SK-N-SH (cell line): ENCODE measurements at regions not wholly inside any gene's neighbourhood (a gene's known extent, or its start where the extent isn't known, plus 50 kb on each side); places are given as distances from the start of the nearest gene placed in this dataset.

ENCODE experiments used
- CTCF ChIA-PET: fragments of 300-600, 350-600 bp; formaldehyde crosslinking; extraction: SDS; loops from one replicate; lab custom pipeline; 2021; lab: Yijun Ruan, JAX
- POLR2A ChIA-PET: fragments of 350-600 bp; sonication (Branson Sonifier 250); formaldehyde crosslinking; extraction: SDS; loops from one replicate; lab custom pipeline; 2020; ENCODE audit warnings: antibody characterized with exemption, inconsistent platforms; lab: Yijun Ruan, JAX
- DNase-seq: peaks from one replicate; pipeline ENCODE4 v3.0.0; 2012
- H2AFZ ChIP-seq: fragments of 200-600 bp; sonication (generic); 2 replicates; pipeline ENCODE4 v1.8.1; 2016; ENCODE audit warnings: antibody characterized with exemption, mild to moderate bottlenecking, low read depth
- H3F3A ChIP-seq: fragments of 200-600 bp; sonication (generic); replicated peaks from 2 replicates; pipeline ENCODE3; 2016; ENCODE audit warnings: antibody characterized with exemption, mild to moderate bottlenecking; ENCODE audit not compliant: insufficient read depth
- H3K27ac ChIP-seq, 2 experiments: fragments of 200-500 bp in 1 of 2; fragments of 200-600 bp in 1 of 2; sonication (Bioruptor generic) in 1 of 2; sonication (generic), shearing (Covaris generic) in 1 of 2; 2 replicates each; pipeline versions ENCODE4 v1.5.1 to v1.6.1; 2014 to 2016; ENCODE audit warnings: low read depth in 2 of 2, inconsistent platforms in 1 of 2, low read length in 1 of 2, mild to moderate bottlenecking in 1 of 2, mixed read lengths in 1 of 2
- H3K27me3 ChIP-seq: fragments of 200-600 bp; sonication (generic), shearing (Covaris generic); 2 replicates; pipeline ENCODE4 v1.6.1; 2016; ENCODE audit warnings: mixed run types; ENCODE audit not compliant: insufficient read depth
- H3K36me3 ChIP-seq, 2 experiments: fragments of 200-500 bp in 1 of 2; fragments of 200-600 bp in 1 of 2; sonication (Bioruptor generic) in 1 of 2; sonication (generic) in 1 of 2; replicated peaks in 1 of 2; 2 replicates each; pipeline versions ENCODE3 to v1.5.1; 2014 to 2016; ENCODE audit warnings: low read length in 1 of 2, mild to moderate bottlenecking in 1 of 2; ENCODE audit not compliant: insufficient read depth in 2 of 2, control insufficient read depth in 1 of 2
- H3K4me1 ChIP-seq, 2 experiments: fragments of 200-500 bp in 1 of 2; fragments of 200-600 bp in 1 of 2; sonication (Bioruptor generic) in 1 of 2; sonication (generic), shearing (Covaris generic) in 1 of 2; 2 replicates each; pipeline versions ENCODE4 v1.5.1 to v1.6.1; 2014 to 2016; ENCODE audit warnings: low read depth in 1 of 2, low read length in 1 of 2, mixed run types in 1 of 2; ENCODE audit not compliant: insufficient read depth in 2 of 2, control insufficient read depth in 1 of 2
- H3K4me2 ChIP-seq: fragments of 200-600 bp; sonication (generic), shearing (Covaris generic); 2 replicates; pipeline ENCODE4 v1.6.1; 2017; ENCODE audit warnings: mixed run types
- H3K4me3 ChIP-seq, 2 experiments: fragments of 200-500 bp in 1 of 2; fragments of 200-600 bp in 1 of 2; sonication (Bioruptor generic) in 1 of 2; sonication (generic), shearing (Covaris generic) in 1 of 2; 2 replicates each; pipeline versions ENCODE4 v1.5.1 to v1.8.1; 2014 to 2016; ENCODE audit warnings: low read depth in 2 of 2, inconsistent platforms in 1 of 2, low read length in 1 of 2, mild to moderate bottlenecking in 1 of 2, mixed read lengths in 1 of 2, moderate library complexity in 1 of 2
- H3K79me2 ChIP-seq: fragments of 200-600 bp; sonication (generic); 2 replicates; pipeline ENCODE4 v1.8.1; 2017; ENCODE audit warnings: mild to moderate bottlenecking; ENCODE audit not compliant: insufficient read depth
- H3K9ac ChIP-seq: fragments of 200-600 bp; sonication (generic); 2 replicates; pipeline ENCODE4 v1.6.1; 2017; ENCODE audit warnings: mixed run types
- H3K9me2 ChIP-seq: fragments of 200-600 bp; sonication (generic); 2 replicates; pipeline ENCODE4 v1.6.1; 2017; ENCODE audit warnings: mixed run types
- H3K9me3 ChIP-seq: fragments of 200-600 bp; sonication (generic); 2 replicates; pipeline ENCODE4 v1.6.1; 2017; ENCODE audit warnings: mixed run types, mild to moderate bottlenecking, moderate library complexity
- H4K20me1 ChIP-seq: fragments of 200-600 bp; sonication (generic); 2 replicates; pipeline ENCODE4 v1.6.1; 2017; ENCODE audit warnings: mild to moderate bottlenecking, mixed run types; ENCODE audit not compliant: insufficient read depth
- EP300 ChIP-seq, 2 experiments: IDR thresholded peaks; 2 replicates each; pipeline versions ENCODE4 v1.4.0 to v1.6.1; 2012; ENCODE audit warnings: borderline replicate concordance in 1 of 2, low read depth in 1 of 2, low read length in 1 of 2
- EZH2phosphoT487 ChIP-seq: fragments of 200-600 bp; sonication (generic); IDR thresholded peaks from 2 replicates; pipeline ENCODE4 v1.6.1; 2017; ENCODE audit warnings: low read depth, mixed run types, mild to moderate bottlenecking, antibody characterized with exemption, moderate library complexity, borderline replicate concordance
- FOXM1 ChIP-seq: IDR thresholded peaks from 2 replicates; pipeline ENCODE4 v1.4.0; 2012; ENCODE audit warnings: low read depth, mild to moderate bottlenecking
- GABPA ChIP-seq: IDR thresholded peaks from 2 replicates; pipeline ENCODE4 v1.4.0; 2012; ENCODE audit warnings: low read depth, mild to moderate bottlenecking
- JUND ChIP-seq: IDR thresholded peaks from 2 replicates; pipeline ENCODE4 v1.4.0; 2012
- MEF2A ChIP-seq: IDR thresholded peaks from 2 replicates; pipeline ENCODE4 v1.4.0; 2012; ENCODE audit warnings: low read depth, borderline replicate concordance
- MXI1 ChIP-seq: IDR thresholded peaks from 2 replicates; pipeline ENCODE4 v1.6.1; 2012; ENCODE audit warnings: mild to moderate bottlenecking, low read depth, low read length, improper control_type of control experiment
- PBX3 ChIP-seq: IDR thresholded peaks from 2 replicates; pipeline ENCODE4; 2012
- RAD21 ChIP-seq: IDR thresholded peaks from 2 replicates; pipeline ENCODE4 v1.6.1; 2012; ENCODE audit warnings: mild to moderate bottlenecking, low read length
- RFX5 ChIP-seq: IDR thresholded peaks from 2 replicates; pipeline ENCODE4 v1.6.1; 2012; ENCODE audit warnings: mild to moderate bottlenecking, improper control_type of control experiment, low read length
- SIN3A ChIP-seq: IDR thresholded peaks from 2 replicates; pipeline ENCODE4 v1.6.1; 2012; ENCODE audit warnings: low read depth, mild to moderate bottlenecking, low read length, moderate library complexity, borderline replicate concordance
- SMC3 ChIP-seq: IDR thresholded peaks from 2 replicates; pipeline ENCODE4 v1.6.1; 2012; ENCODE audit warnings: low read depth, low read length, improper control_type of control experiment
- TCF12 ChIP-seq: IDR thresholded peaks from 2 replicates; pipeline ENCODE4 v1.4.0; 2012
- TEAD4 ChIP-seq: IDR thresholded peaks from 2 replicates; pipeline ENCODE4 v1.4.0; 2012; ENCODE audit warnings: mild to moderate bottlenecking, borderline replicate concordance; ENCODE audit not compliant: insufficient read depth
- WGBS: methylation state at CpG from one replicate; pipeline ENCODE4 v1.1.6; 2017; ENCODE audit warnings: low lambda C conversion rate; 5-methylcytosine and 5-hydroxymethylcytosine counted together
- TF ChIP-seq, protein P1 (sequence below): fragments of 150-350 bp; IDR thresholded peaks from 2 replicates; pipeline ENCODE4 v1.6.1; 2016; ENCODE audit warnings: mild to moderate bottlenecking, low read depth, low read length
- TF ChIP-seq, protein P2 (sequence below): IDR thresholded peaks from 2 replicates; pipeline ENCODE4 v1.6.1; 2012; ENCODE audit warnings: mild to moderate bottlenecking, low read depth, low read length, moderate library complexity
- TF ChIP-seq, protein P3 (sequence below): IDR thresholded peaks from 2 replicates; pipeline ENCODE4 v1.4.0; 2012; ENCODE audit warnings: low read depth

GRCh38 chr9:2461892-2462291, 159.7 kb upstream of the VLDLR start:
- no peak overlapping the region for H2AFZ ChIP-seq
- no peaks in the 10 kb centered on the region for H3K36me3 ChIP-seq
- no peaks in the 10 kb centered on the region for H3F3A ChIP-seq
- WGBS: 61% methylated on average over 5 of the region's 5 CpGs
- H3K27me3 ChIP-seq: no peaks in the 10 kb centered on the region
- H4K20me1 ChIP-seq: no peaks in the 10 kb centered on the region
- no peak overlapping the region for H3K27ac ChIP-seq
- H3K79me2 ChIP-seq: no peaks in the 10 kb centered on the region
- no peak for DNase-seq
- ChIA-PET CTCF (no interaction called here), POLR2A (no interaction called here)
- 0 out of 2 replicates have a peak, but pooled peaks cover 4% of the 10 kb centered on the region for H3K9me3 ChIP-seq
- peaks cover 0 to 2% of the 10 kb centered on the region in 2 experiments; a peak in 1 of 4 replicates for H3K4me1 ChIP-seq
- H3K4me3 ChIP-seq: no peak overlapping the region
- no peaks in the 10 kb centered on the region for H3K9me2 ChIP-seq
- H3K4me2 ChIP-seq: no peak overlapping the region
- TF ChIP-seq PBX3 (no peak), FOXM1 (no peak), RAD21 (no peak), SIN3A (no peak), RFX5 (no peak), TCF12 (no peak), TEAD4 (no peak), EP300 (IDR thresholded peaks at IDR 0.05; ENCODE audit: borderline replicate concordance in 1 of 2, low read depth in 1 of 2, low read length in 1 of 2) (no peak), MEF2A (no peak)
- TF ChIP-seq, protein P1, sequence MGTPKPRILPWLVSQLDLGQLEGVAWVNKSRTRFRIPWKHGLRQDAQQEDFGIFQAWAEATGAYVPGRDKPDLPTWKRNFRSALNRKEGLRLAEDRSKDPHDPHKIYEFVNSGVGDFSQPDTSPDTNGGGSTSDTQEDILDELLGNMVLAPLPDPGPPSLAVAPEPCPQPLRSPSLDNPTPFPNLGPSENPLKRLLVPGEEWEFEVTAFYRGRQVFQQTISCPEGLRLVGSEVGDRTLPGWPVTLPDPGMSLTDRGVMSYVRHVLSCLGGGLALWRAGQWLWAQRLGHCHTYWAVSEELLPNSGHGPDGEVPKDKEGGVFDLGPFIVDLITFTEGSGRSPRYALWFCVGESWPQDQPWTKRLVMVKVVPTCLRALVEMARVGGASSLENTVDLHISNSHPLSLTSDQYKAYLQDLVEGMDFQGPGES: no peak
- TF ChIP-seq, protein P2, sequence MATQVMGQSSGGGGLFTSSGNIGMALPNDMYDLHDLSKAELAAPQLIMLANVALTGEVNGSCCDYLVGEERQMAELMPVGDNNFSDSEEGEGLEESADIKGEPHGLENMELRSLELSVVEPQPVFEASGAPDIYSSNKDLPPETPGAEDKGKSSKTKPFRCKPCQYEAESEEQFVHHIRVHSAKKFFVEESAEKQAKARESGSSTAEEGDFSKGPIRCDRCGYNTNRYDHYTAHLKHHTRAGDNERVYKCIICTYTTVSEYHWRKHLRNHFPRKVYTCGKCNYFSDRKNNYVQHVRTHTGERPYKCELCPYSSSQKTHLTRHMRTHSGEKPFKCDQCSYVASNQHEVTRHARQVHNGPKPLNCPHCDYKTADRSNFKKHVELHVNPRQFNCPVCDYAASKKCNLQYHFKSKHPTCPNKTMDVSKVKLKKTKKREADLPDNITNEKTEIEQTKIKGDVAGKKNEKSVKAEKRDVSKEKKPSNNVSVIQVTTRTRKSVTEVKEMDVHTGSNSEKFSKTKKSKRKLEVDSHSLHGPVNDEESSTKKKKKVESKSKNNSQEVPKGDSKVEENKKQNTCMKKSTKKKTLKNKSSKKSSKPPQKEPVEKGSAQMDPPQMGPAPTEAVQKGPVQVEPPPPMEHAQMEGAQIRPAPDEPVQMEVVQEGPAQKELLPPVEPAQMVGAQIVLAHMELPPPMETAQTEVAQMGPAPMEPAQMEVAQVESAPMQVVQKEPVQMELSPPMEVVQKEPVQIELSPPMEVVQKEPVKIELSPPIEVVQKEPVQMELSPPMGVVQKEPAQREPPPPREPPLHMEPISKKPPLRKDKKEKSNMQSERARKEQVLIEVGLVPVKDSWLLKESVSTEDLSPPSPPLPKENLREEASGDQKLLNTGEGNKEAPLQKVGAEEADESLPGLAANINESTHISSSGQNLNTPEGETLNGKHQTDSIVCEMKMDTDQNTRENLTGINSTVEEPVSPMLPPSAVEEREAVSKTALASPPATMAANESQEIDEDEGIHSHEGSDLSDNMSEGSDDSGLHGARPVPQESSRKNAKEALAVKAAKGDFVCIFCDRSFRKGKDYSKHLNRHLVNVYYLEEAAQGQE: no peak
- TF ChIP-seq, protein P3, sequence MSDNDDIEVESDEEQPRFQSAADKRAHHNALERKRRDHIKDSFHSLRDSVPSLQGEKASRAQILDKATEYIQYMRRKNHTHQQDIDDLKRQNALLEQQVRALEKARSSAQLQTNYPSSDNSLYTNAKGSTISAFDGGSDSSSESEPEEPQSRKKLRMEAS: no peak
- H3K9ac ChIP-seq: no peak overlapping the region

DNA sequence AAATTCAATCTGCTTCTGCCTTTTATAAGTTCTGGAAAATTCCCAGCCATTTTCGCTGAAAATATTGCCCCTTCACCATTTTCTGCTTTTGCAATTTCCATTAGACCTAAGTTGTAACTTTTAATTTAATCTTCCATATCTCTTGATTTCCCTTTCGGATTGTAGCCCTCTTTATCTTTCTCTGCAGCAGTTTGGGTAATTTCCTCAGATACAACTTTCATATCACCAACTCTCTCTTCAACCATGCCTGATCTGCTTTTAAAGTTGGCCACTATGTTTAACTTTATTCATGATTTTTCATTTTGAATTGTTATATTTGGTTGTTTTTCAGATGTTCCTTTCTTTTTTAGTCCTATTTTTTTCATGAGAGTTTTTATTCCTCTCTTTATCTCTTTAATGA, 157.0 kb upstream of the VLDLR start:
- no peaks in the 10 kb centered on the region for H3K9me2 ChIP-seq
- H3K36me3 ChIP-seq: no peaks in the 10 kb centered on the region
- H3K9me3 ChIP-seq: 0 out of 2 replicates have a peak, but pooled peaks cover 4% of the 10 kb centered on the region
- H3K4me2 ChIP-seq: no peak overlapping the region
- no peaks in the 10 kb centered on the region for H4K20me1 ChIP-seq
- 33% methylated on average over 2 of the region's 2 CpGs for WGBS
- TF ChIP-seq RAD21: no peak
- TF ChIP-seq RFX5: no peak
- no peak for TF ChIP-seq JUND
- TF ChIP-seq EZH2phosphoT487: no peak
- TF ChIP-seq TCF12: no peak
- TF ChIP-seq, protein P1: no peak
- no peak for TF ChIP-seq GABPA
- no peak for TF ChIP-seq MXI1
- TF ChIP-seq TEAD4: no peak
- TF ChIP-seq SMC3: no peak
- no peak for TF ChIP-seq SIN3A
- TF ChIP-seq MEF2A: no peak
- TF ChIP-seq, all 33 proteins: peak for 0
- Histone ChIP-seq H3K27ac (no peak overlapping the region), H3K27me3 (no peaks in the 10 kb centered on the region), H3K4me1 (peaks cover 0 to 5% of the 10 kb centered on the region in 2 experiments; a peak in 1 of 4 replicates), H3K79me2 (no peaks in the 10 kb centered on the region), H3K4me3 (no peak overlapping the region), H3F3A (no peaks in the 10 kb centered on the region), H2AFZ (no peak overlapping the region), H3K9ac (no peak overlapping the region)
- no peak for DNase-seq
- POLR2A ChIA-PET: no interaction called here
- CTCF ChIA-PET: no interaction called here
